ENCODE measurements at regions not wholly inside any gene's neighbourhood (a gene's known extent, or its start where the extent isn't known, plus 50 kb on each side); places are given as distances from the start of the nearest gene placed in this dataset.
"Not testable (repeated sequence)": the region's sequence is repeated elsewhere in the genome, so short reads cannot be mapped to it uniquely, and the experiment has no call there.

DNA sequence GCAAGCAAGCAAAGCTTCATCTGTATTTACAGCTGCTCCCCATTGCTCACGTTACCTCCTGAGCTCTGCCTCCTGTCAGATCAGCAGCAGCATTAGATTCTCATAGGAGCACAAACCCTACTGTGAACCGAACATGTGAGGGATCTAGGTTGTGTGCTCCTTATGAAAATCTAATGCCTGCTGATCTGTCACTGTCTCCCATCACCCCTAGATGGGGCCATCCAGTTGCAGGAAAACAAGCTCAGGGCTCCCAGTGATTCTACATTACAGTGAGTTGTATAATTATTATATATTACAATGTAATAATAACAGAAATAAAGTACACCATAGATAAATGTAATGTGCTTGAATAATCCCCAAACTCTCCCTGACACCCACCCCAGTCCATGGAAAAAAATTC, 238.1 kb downstream of the CNTN3 start:
- H3K9ac ChIP-seq (ENCODE audit: extremely low read depth, insufficient read length, low read length); H3K56ac ChIP-seq (ENCODE audit: insufficient read length, low read depth, low read length); H2BK5ac ChIP-seq (ENCODE audit: insufficient read length, low read length); H3K9me3 ChIP-seq (ENCODE audit: control insufficient read depth, low read depth, low read length); H2AK5ac ChIP-seq (ENCODE audit: insufficient read length, low read length); H3K27me3 ChIP-seq (ENCODE audit: insufficient read depth, low read length); H3K14ac ChIP-seq (ENCODE audit: insufficient read depth, low read length); H3K4me2 ChIP-seq (ENCODE audit: insufficient read depth, insufficient read length, low read length); H3K27ac ChIP-seq (ENCODE audit: insufficient read length, low read depth, low read length); H3K4me3 Mint-ChIP-seq; H3K9me3 Mint-ChIP-seq; H2BK15ac ChIP-seq (ENCODE audit: low read depth, low read length); H3K18ac ChIP-seq (ENCODE audit: insufficient read length, low read depth, low read length); H2BK120ac ChIP-seq (ENCODE audit: low read depth, low read length, poor library complexity, severe bottlenecking); H3K23ac ChIP-seq (ENCODE audit: insufficient read length, low read depth, low read length); H3K79me1 ChIP-seq (ENCODE audit: insufficient read depth, low read depth, low read length, poor library complexity, severe bottlenecking); H2BK20ac ChIP-seq (ENCODE audit: low read depth, low read length, poor library complexity, severe bottlenecking); H3K23me2 ChIP-seq (ENCODE audit: insufficient read length, low read depth, low read length, poor library complexity, severe bottlenecking); H2AFZ ChIP-seq (ENCODE audit: low read length); H3T11ph ChIP-seq (ENCODE audit: low read length); DNase-seq; H2BK12ac ChIP-seq (ENCODE audit: insufficient read length, low read depth, low read length); H4K20me1 ChIP-seq (ENCODE audit: control insufficient read depth, insufficient read depth, insufficient read length); H4K8ac ChIP-seq (replicated peaks; ENCODE audit: insufficient read length, low read depth, low read length); H3K27me3 Mint-ChIP-seq (ENCODE audit: low read depth); H3K79me2 ChIP-seq (ENCODE audit: insufficient read depth, low read length); H4K91ac ChIP-seq (ENCODE audit: insufficient read length, low read depth, low read length); H3K4me1 ChIP-seq (ENCODE audit: insufficient read depth, low read length); H3K4ac ChIP-seq (ENCODE audit: low read depth, low read length); H3K27ac Mint-ChIP-seq; H4K5ac ChIP-seq (ENCODE audit: insufficient read length, low read depth, low read length): not testable (repeated sequence)
- H3K36me3 Mint-ChIP-seq (ENCODE audit: insufficient read depth in 1 of 3, low read depth in 3 of 3) = peaks cover 0 to 11% (median 3%) of the 10 kb centered on the region in 3 experiments; a peak in 6 of 7 replicates
- peaks cover 11 to 17% of the 10 kb centered on the region in 2 experiments for H3K4me1 Mint-ChIP-seq
- TF ChIP-seq, protein P1, sequence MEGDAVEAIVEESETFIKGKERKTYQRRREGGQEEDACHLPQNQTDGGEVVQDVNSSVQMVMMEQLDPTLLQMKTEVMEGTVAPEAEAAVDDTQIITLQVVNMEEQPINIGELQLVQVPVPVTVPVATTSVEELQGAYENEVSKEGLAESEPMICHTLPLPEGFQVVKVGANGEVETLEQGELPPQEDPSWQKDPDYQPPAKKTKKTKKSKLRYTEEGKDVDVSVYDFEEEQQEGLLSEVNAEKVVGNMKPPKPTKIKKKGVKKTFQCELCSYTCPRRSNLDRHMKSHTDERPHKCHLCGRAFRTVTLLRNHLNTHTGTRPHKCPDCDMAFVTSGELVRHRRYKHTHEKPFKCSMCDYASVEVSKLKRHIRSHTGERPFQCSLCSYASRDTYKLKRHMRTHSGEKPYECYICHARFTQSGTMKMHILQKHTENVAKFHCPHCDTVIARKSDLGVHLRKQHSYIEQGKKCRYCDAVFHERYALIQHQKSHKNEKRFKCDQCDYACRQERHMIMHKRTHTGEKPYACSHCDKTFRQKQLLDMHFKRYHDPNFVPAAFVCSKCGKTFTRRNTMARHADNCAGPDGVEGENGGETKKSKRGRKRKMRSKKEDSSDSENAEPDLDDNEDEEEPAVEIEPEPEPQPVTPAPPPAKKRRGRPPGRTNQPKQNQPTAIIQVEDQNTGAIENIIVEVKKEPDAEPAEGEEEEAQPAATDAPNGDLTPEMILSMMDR (conservative IDR thresholded peaks at IDR 0.05) = peak; percentile 25; the same call in 2 of the 3 replicates
- no CpG with 5 or more reads among the region's 2 CpGs for WGBS (ENCODE audit: extremely low coverage, insufficient read length, low lambda C conversion rate)

All from H9 (cell line).